ENCODE measurements at regions not wholly inside any gene's neighbourhood (a gene's known extent, or its start where the extent isn't known, plus 50 kb on each side); places are given as distances from the start of the nearest gene placed in this dataset.
"Not testable (repeated sequence)": the region's sequence is repeated elsewhere in the genome, so short reads cannot be mapped to it uniquely, and the experiment has no call there.

- DNase-seq (ENCODE audit: low read depth in 2 of 2): not testable (repeated sequence)
Measured at GRCh38 chr7:113600428-113600827, 318.4 kb downstream of the PPP1R3A start.

- not testable (repeated sequence) for DNase-seq (ENCODE audit: low read depth in 2 of 2)
Measured at GRCh38 chr7:113593455-113593854, 325.4 kb downstream of the PPP1R3A start.

- DNase-seq (ENCODE audit: low read depth in 2 of 2): not testable (repeated sequence)
Measured at GRCh38 chr7:113592924-113593323, 325.9 kb downstream of the PPP1R3A start.

DNA sequence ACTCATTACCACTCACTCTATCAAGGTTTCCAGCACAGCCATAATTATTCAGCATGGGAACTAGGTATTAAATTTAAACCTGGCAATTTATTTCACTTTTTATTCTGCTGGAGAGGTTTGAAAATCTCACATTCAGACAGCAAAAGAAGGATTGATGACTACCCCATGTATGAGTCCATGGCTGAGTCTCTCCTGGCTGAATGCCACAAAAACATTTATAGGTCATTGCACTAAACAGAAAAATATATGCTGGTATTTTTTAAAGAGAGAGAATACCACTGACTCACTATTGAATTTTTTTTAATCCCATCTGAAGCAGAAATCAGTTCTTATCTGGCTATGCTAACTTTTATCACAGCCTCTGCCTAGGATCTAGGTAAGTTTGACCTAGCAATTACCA, 336.3 kb downstream of the PPP1R3A start:
- DNase-seq (ENCODE audit: low read depth in 2 of 2): peak; percentile 18 to 22

DNA sequence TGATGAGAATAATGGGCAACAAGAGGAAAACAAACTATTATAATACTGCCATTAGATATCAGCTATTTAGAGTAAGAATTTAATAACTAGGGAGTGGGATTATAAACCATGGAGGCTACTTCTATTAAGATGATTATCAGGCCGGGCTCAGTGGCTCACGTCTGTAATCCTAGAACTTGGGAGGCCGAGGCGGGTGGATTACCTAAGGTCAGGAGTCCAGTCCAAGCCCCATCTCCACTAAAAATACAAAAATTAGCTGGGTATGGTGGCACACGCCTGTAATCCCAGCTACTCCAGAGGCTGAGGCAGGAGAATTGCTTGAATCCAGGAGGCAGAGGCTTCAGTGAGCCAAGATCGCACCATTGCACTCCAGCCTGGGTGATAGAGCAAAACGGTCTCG, 355.6 kb downstream of the PPP1R3A start:
- not testable (repeated sequence) for DNase-seq (ENCODE audit: low read depth in 2 of 2)

DNA sequence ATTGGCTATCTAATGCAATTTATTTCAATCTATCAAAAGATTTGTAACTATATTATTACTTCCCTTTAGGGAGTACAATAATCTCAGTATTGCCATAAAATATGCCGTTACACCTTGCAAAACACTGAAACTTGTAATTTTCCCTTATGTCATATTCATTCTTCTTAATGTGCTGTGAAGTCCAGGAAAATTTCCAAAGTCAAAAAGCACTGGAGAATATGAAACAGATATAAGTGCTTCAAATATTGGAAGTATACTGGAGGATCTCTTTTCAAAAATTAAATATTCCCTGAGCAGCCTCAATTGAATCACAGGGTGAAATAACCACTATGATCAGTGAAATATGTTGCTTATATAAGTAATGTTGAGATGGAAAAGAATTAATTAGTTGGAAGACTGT, 356.0 kb downstream of the PPP1R3A start:
- no peak for DNase-seq (ENCODE audit: low read depth in 2 of 2)

DNA sequence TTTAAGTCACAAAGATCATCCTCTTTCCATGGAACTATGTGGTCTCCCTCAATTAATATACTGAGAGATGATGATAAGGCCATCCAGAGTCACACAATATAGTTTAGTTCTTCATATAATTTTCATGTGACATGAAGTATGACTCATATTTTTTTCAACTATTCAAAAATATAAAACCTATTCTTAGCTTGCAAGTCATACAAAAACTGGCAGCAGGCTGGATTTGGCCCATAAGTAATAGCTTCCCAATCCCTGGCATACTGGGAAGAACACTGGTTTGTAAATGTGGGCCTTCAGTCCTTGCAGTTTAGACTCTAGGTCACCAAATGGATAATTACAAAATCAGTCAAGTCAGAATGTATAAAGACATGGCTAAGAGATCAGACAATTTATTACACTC, 356.6 kb downstream of the PPP1R3A start:
- no peak for DNase-seq (ENCODE audit: low read depth in 2 of 2)

- peak; percentile 29 to 37 for DNase-seq (ENCODE audit: low read depth in 2 of 2)
Measured at GRCh38 chr7:113561446-113561845, 357.4 kb downstream of the PPP1R3A start.

- no peak for DNase-seq (ENCODE audit: low read depth in 2 of 2)
Measured at GRCh38 chr7:113550966-113551365, 367.8 kb downstream of the PPP1R3A start.

GRCh38 chr7:113548561-113548960, 370.2 kb downstream of the PPP1R3A start:
- no peak for DNase-seq (ENCODE audit: low read depth in 2 of 2)

GRCh38 chr7:113548137-113548536, 370.7 kb downstream of the PPP1R3A start:
- DNase-seq (ENCODE audit: low read depth in 2 of 2): no peak

DNA sequence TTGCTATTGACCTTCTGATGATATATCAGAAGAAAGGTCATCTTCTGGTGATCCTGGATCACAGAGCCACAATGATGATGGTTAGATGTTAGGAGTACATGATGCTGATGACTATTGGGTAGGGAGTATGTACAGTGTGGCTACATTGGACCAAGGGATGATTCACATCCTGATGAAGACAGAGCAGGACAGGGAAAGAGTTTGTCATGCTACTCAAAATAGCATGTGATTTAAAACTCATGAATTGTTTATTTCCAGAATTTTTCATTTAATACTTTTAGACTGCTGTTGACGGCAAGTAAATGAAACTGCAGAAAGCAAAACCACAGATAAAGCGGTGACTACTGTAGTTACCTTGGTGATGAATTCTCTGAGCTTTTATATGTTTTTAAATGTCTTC, 397.3 kb downstream of the PPP1R3A start:
- no peak for DNase-seq (ENCODE audit: low read depth in 2 of 2)

- DNase-seq (ENCODE audit: low read depth in 2 of 2): no peak
Measured at GRCh38 chr7:113519472-113519871, 399.3 kb downstream of the PPP1R3A start.

DNA sequence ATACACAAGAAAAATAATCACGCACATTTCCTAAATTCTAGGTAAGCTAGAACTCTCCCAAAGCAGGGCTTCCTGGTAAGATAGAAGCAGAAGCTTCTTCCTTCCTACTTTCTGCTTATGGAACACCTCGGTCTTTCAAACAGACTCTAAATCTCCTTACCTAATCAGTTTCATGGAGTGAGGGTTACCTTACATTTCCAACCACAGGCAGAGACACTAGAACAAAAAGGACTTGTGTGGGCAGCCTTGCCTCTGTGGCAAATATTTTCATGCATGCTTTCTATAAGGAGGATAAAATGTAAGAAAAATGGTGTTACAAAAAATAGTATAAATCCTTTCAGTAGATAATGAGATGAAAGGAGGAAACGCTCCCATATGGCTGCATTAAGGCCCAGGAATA, 386.3 kb upstream of the SMIM30 start:
- DNase-seq (ENCODE audit: low read depth in 2 of 2): no peak

DNA sequence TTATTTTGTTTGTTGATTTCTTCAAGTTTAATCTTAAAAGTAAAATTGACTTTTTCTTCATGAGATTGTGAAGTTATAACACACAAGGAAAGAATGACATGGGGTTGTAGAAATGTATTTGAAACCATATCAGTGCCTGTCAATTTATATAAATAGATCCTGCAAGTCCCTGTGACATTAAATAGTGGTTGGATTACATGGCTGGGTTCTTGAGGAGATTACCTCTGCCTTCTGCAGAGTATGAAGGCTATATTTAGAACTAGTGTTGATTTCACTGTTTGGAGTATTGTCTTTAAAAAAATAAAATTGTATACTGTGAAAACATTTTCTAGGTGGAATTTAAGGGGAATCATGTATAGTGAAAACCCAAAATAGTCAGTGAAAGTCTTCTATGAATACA, 385.8 kb upstream of the SMIM30 start:
- no peak for DNase-seq (ENCODE audit: low read depth in 2 of 2)

- DNase-seq (ENCODE audit: low read depth in 2 of 2): not testable (repeated sequence)
Measured at GRCh38 chr7:113496586-113496985, 378.2 kb upstream of the SMIM30 start.

GRCh38 chr7:113494797-113495566, 376.6 kb upstream of the SMIM30 start:
- not testable (repeated sequence) for DNase-seq (ENCODE audit: low read depth in 2 of 2)

DNA sequence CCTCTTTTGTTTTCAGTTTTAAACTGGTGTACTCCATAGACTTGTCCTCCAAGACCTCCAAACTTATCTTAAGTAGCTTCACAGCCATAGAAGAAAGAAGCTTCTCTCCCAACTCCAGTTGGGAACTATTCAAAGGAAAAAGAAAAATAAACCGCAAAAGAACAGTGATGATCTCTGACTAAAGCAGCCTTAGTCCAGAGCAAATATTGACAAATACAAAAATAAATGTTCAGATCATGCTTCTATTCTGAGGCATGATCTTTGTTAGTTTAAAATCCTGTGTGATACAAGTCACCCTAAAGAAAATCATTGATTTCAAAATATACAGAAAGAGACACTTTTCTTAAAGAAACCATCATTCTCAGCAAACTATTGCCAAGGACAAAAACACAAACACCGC, 373.0 kb upstream of the SMIM30 start:
- DNase-seq (ENCODE audit: low read depth in 2 of 2): no peak

DNA sequence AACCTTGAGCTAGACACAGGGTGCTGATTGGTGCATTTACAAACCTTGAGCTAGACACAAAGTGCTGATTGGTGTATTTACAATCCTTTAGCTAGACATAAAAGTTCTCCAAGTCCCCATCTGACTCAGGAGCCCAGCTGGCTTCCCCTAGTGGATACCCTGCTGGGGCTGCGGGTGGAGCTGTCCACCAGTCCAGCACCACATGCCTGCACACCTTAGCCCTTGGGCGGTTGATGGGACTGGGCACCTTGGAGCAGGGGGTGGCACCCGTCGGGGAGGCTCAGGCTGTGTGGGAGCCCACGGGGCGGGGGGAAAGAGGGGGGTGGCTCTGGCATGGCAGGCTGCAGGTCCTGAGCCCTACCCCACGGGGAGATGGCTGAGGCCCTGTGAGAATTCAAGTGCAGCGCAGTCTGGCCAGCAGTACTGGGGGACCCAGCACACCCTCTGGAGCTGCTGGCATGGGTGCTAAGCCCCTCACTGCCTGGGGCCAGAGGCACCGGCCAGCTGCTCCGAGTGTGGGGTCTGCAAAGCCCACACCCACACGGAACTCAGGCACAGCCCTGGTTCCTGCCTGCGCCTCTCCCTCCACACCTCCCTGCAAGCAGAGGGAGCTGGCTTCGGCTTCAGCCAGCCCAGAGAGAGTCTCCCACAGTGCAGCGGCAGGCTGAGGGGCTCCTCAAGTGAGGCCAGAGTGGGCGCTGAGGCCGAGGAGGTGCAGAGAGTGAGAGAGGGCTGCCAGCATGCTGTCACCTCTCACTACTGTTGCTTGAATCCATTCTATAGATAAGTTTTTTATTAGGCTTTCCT, 369.8 kb upstream of the SMIM30 start:
- DNase-seq (ENCODE audit: low read depth in 2 of 2): no peak

- DNase-seq (ENCODE audit: low read depth in 2 of 2): no peak
Measured at GRCh38 chr7:113486548-113486947, 368.2 kb upstream of the SMIM30 start.

- DNase-seq (ENCODE audit: low read depth in 2 of 2): no peak
Measured at GRCh38 chr7:113483657-113484056, 365.3 kb upstream of the SMIM30 start.

DNA sequence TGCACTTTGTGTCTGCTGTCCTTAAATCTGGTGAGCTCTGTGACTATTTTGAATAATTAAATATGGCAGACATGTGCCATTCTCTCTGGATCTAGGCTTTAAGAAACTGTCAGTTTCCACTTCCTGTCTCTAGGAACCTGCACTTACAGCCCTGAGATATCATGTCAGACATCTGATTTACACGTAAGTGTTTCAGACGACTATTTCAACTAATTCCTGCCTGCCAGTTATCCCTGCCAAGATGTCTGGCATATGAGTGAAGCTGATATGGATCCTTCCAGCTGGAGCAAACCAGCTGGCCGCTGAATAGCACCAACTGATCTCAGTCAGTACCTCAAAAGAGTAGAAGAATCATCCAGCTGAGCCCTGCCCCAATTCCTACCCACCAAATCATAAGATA, 362.2 kb upstream of the SMIM30 start:
- DNase-seq (ENCODE audit: low read depth in 2 of 2): no peak

Measured in fibroblast of skin of left quadriceps (primary cell).